ENCODE measurements at regions not wholly inside any gene's neighbourhood (a gene's known extent, or its start where the extent isn't known, plus 50 kb on each side); places are given as distances from the start of the nearest gene placed in this dataset.

GRCh38 chrX:22486296-22486695 is 213.6 kb downstream of the CBLL2 start:
- TF ChIP-seq CTCF (IDR thresholded peaks at IDR 0.05) (no peak), POLR2A (IDR thresholded peaks at IDR 0.05) (no peak), EP300 (IDR thresholded peaks at IDR 0.05) (no peak), POLR2AphosphoS5 (IDR thresholded peaks at IDR 0.05) (no peak)
